ENCODE measurements at regions not wholly inside any gene's neighbourhood (a gene's known extent, or its start where the extent isn't known, plus 50 kb on each side); places are given as distances from the start of the nearest gene placed in this dataset.
"Not testable (repeated sequence)": the region's sequence is repeated elsewhere in the genome, so short reads cannot be mapped to it uniquely, and the experiment has no call there.

DNA sequence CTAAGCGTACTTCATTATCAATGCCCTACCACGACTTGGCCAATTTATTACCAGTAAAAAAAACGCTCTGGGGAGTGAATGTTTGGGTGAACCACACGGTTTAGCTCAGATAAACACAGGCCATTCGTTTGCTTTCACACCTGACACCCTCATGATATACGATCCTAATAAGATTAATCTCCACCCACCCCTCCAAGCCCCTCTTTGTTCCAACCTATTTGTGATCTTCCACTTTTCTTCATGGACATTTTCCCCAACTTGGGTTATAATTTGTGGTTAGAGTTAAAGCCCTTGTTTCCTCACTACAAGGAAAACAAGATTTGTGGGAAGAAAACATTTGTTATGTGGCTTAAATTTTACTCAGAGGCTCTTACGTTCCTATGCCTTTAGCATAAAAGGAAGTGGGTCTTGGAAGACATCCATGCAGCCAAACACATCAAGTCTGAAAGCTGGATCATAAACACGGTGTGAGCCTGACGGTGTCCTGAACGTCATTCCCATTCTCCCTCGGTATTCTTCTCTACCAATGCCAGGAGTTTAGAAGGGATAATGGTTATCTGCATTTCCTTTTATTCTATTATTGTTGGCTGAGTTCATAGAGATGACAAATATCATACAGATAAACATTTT, 518.9 kb downstream of the NR2F2 start:
- Histone ChIP-seq H3K27ac (ENCODE audit: low read length) (peak overlapping the region; percentile 18), H3K4me1 (ENCODE audit: control insufficient read depth, insufficient read depth, low read length) (no peaks in the 10 kb centered on the region), H3K4me3 (ENCODE audit: low read length in 2 of 2) (peak overlapping the region; percentile 8 to 18), H3K9ac (ENCODE audit: low read length in 2 of 2) (no peak overlapping the region), H3K9me3 (ENCODE audit: control insufficient read depth in 2 of 2, low read length in 2 of 2) (peaks cover 0 to 6% of the 10 kb centered on the region in 2 donors), H3K36me3 (ENCODE audit: control insufficient read depth in 2 of 2, insufficient read depth in 2 of 2, low read length in 2 of 2) (no peaks in the 10 kb centered on the region), H3K27me3 (ENCODE audit: control insufficient read depth in 1 of 2, insufficient read depth in 2 of 2, low read length in 2 of 2) (no peaks in the 10 kb centered on the region)

DNA sequence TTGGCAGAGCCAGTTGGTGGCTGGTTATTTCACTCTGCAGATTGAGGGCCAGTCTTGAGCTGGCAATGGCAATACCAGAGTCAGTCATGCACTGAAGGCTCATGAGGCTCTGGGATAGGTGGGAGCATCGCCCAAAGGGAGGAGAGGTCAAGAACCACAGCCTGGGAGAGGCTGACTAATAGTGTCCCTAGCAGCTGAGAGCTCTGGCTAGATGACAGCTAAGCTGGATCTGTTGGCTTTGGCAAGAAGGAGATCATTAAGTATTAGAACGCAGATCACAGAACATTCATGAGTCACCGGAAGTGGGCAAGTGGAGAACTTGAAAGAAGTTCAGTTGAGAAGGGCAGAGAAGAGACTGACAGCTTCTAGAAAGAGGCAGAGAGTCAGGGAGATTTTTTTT, 521.1 kb downstream of the NR2F2 start:
- Histone ChIP-seq H3K9me3 (ENCODE audit: control insufficient read depth in 2 of 2, low read length in 2 of 2) (no peaks in the 10 kb centered on the region), H3K9ac (ENCODE audit: low read length in 2 of 2) (no peak overlapping the region), H3K4me1 (ENCODE audit: control insufficient read depth, insufficient read depth, low read length) (no peaks in the 10 kb centered on the region)

DNA sequence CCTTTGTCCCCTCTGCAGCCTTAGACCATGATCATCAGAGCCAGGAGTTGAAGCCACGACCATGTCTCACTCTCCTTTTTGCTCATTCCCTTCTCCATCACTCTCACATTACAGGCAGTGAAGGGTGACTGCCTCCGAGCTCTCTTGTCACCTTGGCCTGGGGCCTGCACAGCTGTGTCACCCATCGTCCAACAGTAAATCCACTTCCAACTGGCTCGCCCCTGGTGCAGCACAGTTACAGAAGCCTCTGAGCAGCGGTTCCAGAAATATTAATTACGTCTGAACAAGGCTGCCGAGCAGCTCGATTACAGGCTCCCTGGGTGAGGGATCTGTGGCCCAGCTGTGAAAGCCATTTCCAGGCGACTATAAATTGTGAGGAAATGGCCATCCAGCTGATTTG, 528.2 kb downstream of the NR2F2 start:
- Histone ChIP-seq H3K4me3 (ENCODE audit: low read length in 2 of 2) (no peak overlapping the region), H3K4me1 (ENCODE audit: control insufficient read depth, insufficient read depth, low read length) (no peaks in the 10 kb centered on the region), H3K9ac (ENCODE audit: low read length in 2 of 2) (no peak overlapping the region), H3K9me3 (ENCODE audit: control insufficient read depth in 2 of 2, low read length in 2 of 2) (no peaks in the 10 kb centered on the region), H3K27me3 (ENCODE audit: control insufficient read depth in 1 of 2, insufficient read depth in 2 of 2, low read length in 2 of 2) (no peaks in the 10 kb centered on the region), H3K27ac (ENCODE audit: low read length) (no peak overlapping the region), H3K36me3 (ENCODE audit: control insufficient read depth in 2 of 2, insufficient read depth in 2 of 2, low read length in 2 of 2) (no peaks in the 10 kb centered on the region)

More for the DNA sequence above, 521.1 kb downstream of the NR2F2 start:
- no peak overlapping the region for H3K4me3 ChIP-seq (ENCODE audit: low read length in 2 of 2)
- no peak overlapping the region for H3K27ac ChIP-seq (ENCODE audit: low read length)
- no peaks in the 10 kb centered on the region for H3K36me3 ChIP-seq (ENCODE audit: control insufficient read depth in 2 of 2, insufficient read depth in 2 of 2, low read length in 2 of 2)
- no peaks in the 10 kb centered on the region for H3K27me3 ChIP-seq (ENCODE audit: control insufficient read depth in 1 of 2, insufficient read depth in 2 of 2, low read length in 2 of 2)

DNA sequence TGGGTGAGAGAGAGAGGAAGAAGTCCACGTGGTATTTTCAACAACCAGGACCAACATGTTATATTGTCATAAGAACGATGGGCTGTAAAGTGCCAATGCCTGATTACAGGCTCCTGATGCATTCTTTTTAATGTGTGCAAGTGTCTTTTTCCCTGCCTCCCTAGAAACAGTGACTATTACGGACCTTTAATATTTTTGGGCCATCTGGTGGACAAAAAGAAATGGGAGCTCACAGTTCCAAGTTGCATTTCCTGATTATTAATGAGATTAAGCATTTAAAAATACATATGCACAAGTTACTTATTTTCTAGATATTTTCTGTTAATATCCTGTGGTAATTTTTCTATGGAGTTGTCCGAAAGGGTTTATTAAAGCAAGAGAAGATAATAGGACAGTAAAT, 530.2 kb downstream of the NR2F2 start:
- Histone ChIP-seq H3K4me3 (ENCODE audit: low read length in 2 of 2) (no peak overlapping the region), H3K4me1 (ENCODE audit: control insufficient read depth, insufficient read depth, low read length) (no peaks in the 10 kb centered on the region), H3K36me3 (ENCODE audit: control insufficient read depth in 2 of 2, insufficient read depth in 2 of 2, low read length in 2 of 2) (no peaks in the 10 kb centered on the region), H3K27me3 (ENCODE audit: control insufficient read depth in 1 of 2, insufficient read depth in 2 of 2, low read length in 2 of 2) (no peaks in the 10 kb centered on the region), H3K27ac (ENCODE audit: low read length) (no peak overlapping the region), H3K9me3 (ENCODE audit: control insufficient read depth in 2 of 2, low read length in 2 of 2) (no peaks in the 10 kb centered on the region), H3K9ac (ENCODE audit: low read length in 2 of 2) (no peak overlapping the region)

DNA sequence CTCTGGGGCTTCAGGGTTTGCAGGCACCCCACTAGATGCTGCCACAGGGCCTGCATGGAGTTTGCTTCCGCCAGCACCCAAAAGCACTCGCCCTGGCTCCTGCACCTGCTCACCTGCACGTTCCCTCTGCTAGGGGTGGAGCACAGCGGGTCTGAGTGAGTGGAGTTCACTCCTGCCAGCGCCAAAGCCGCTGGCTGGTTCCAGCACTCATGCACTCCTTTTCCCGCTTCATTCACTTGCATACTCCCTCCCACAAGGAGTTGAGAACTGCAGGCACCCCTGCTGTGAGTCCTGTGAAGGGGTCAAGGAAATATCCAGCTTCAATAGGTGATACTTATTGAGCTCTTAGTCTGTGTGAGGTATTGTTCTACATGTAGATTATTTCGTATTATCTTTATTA, 537.5 kb downstream of the NR2F2 start:
- Histone ChIP-seq H3K4me3 (ENCODE audit: low read length in 2 of 2) (no peak overlapping the region), H3K27me3 (ENCODE audit: control insufficient read depth in 1 of 2, insufficient read depth in 2 of 2, low read length in 2 of 2) (no peaks in the 10 kb centered on the region), H3K27ac (ENCODE audit: low read length) (no peak overlapping the region), H3K9ac (ENCODE audit: low read length in 2 of 2) (no peak overlapping the region), H3K9me3 (ENCODE audit: control insufficient read depth in 2 of 2, low read length in 2 of 2) (peaks cover 5% of the 10 kb centered on the region in 2 donors), H3K4me1 (ENCODE audit: control insufficient read depth, insufficient read depth, low read length) (no peaks in the 10 kb centered on the region), H3K36me3 (ENCODE audit: control insufficient read depth in 2 of 2, insufficient read depth in 2 of 2, low read length in 2 of 2) (no peaks in the 10 kb centered on the region)

DNA sequence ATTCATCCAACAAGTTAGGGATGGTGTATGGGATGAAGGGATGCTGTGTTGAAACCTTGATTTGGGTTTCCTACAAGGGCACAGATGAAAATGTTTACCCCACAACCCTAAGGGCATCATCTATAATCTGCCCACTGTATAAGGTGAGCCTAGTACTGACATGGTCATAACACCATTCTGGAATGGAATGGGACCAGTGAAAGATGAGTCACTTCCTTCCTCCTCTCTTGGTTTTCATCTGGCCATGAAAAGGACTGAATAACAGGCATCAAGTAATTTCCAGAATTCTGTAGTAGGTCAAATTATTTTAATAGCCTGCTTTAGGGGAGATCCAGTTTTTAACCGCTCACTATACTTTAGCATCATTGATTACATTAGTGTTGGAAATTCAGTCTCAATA, 538.6 kb downstream of the NR2F2 start:
- Histone ChIP-seq H3K27me3 (ENCODE audit: control insufficient read depth in 1 of 2, insufficient read depth in 2 of 2, low read length in 2 of 2) (no peaks in the 10 kb centered on the region), H3K27ac (ENCODE audit: low read length) (no peak overlapping the region), H3K9ac (ENCODE audit: low read length in 2 of 2) (no peak overlapping the region), H3K9me3 (ENCODE audit: control insufficient read depth in 2 of 2, low read length in 2 of 2) (peaks cover 5% of the 10 kb centered on the region in 2 donors), H3K36me3 (ENCODE audit: control insufficient read depth in 2 of 2, insufficient read depth in 2 of 2, low read length in 2 of 2) (no peaks in the 10 kb centered on the region), H3K4me3 (ENCODE audit: low read length in 2 of 2) (no peak overlapping the region), H3K4me1 (ENCODE audit: control insufficient read depth, insufficient read depth, low read length) (no peaks in the 10 kb centered on the region)

DNA sequence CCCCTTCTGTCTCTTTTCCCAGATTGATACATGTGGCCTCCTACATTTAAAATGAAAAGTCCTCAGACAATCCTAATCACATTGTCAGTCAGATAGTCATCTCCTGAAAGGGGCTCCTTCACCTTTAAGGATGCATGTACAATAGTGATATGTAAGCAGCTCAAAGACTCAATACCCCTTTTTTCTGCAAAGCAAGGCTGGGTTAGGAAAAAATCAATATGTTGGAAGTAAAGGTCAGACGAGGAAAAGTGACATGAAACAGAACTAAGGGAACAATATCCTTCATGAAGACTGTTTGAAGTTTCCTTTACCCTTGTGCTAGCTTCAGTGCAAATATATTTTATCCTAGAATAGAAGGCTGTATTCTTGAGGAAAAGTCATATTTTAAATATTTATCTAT, 539.3 kb downstream of the NR2F2 start:
- no peak overlapping the region for H3K4me3 ChIP-seq (ENCODE audit: low read length in 2 of 2)
- no peak overlapping the region for H3K9ac ChIP-seq (ENCODE audit: low read length in 2 of 2)
- no peaks in the 10 kb centered on the region for H3K4me1 ChIP-seq (ENCODE audit: control insufficient read depth, insufficient read depth, low read length)
- H3K9me3 ChIP-seq (ENCODE audit: control insufficient read depth in 2 of 2, low read length in 2 of 2), result peaks cover 5% of the 10 kb centered on the region in 2 donors
- H3K27ac ChIP-seq (ENCODE audit: low read length), result no peak overlapping the region
- no peaks in the 10 kb centered on the region for H3K36me3 ChIP-seq (ENCODE audit: control insufficient read depth in 2 of 2, insufficient read depth in 2 of 2, low read length in 2 of 2)
- H3K27me3 ChIP-seq (ENCODE audit: control insufficient read depth in 1 of 2, insufficient read depth in 2 of 2, low read length in 2 of 2), result no peaks in the 10 kb centered on the region

DNA sequence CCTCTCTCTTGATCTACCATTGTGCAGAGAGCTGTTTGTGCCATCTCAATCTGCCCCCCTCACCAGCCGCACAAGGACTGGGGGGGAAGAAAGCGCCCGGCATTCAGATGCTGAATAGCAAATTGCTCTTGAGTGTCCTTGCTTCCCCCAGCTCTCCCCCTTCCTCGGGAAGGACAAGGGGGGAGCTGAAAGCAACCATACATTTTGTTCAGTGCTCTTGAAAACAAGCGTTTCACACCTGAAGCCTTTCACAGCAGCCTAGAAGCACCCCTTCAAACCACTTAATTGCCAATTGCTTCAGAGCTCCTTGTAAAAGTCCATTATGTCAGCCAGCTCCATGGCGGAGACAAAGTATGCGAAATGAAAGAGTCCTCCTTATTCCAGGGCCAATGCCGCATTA, 540.1 kb downstream of the NR2F2 start:
- no peaks in the 10 kb centered on the region for H3K36me3 ChIP-seq (ENCODE audit: control insufficient read depth in 2 of 2, insufficient read depth in 2 of 2, low read length in 2 of 2)
- H3K9me3 ChIP-seq (ENCODE audit: control insufficient read depth in 2 of 2, low read length in 2 of 2), result peaks cover 5% of the 10 kb centered on the region in 2 donors
- H3K9ac ChIP-seq (ENCODE audit: low read length in 2 of 2), result no peak overlapping the region
- no peak overlapping the region for H3K4me3 ChIP-seq (ENCODE audit: low read length in 2 of 2)
- H3K27me3 ChIP-seq (ENCODE audit: control insufficient read depth in 1 of 2, insufficient read depth in 2 of 2, low read length in 2 of 2), result no peaks in the 10 kb centered on the region
- no peaks in the 10 kb centered on the region for H3K4me1 ChIP-seq (ENCODE audit: control insufficient read depth, insufficient read depth, low read length)
- no peak overlapping the region for H3K27ac ChIP-seq (ENCODE audit: low read length)

DNA sequence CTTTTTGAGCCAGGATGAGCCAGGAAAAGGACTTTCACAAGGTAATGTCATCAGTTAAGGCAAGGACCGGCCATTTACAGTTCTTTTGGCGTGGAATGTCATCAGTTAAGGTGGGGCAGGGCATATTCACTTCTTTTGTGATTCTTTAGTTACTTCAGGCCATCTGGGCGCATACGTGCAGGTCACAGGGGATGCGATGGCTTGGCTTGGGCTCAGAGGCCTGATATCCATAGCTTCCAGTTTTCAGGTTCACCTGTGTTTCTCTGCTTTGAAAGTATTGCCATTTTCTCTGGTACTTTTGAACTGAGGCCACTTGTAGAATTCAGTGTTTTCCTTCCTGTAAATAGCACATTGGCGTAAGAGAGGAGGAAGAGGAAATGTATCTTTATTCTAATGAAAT, 546.9 kb downstream of the NR2F2 start:
- not testable (repeated sequence) for H3K9ac ChIP-seq (ENCODE audit: low read length in 2 of 2); H3K9me3 ChIP-seq (ENCODE audit: control insufficient read depth in 2 of 2, low read length in 2 of 2); H3K36me3 ChIP-seq (ENCODE audit: control insufficient read depth in 2 of 2, insufficient read depth in 2 of 2, low read length in 2 of 2); H3K4me1 ChIP-seq (ENCODE audit: control insufficient read depth, insufficient read depth, low read length); H3K4me3 ChIP-seq (ENCODE audit: low read length in 2 of 2); H3K27me3 ChIP-seq (ENCODE audit: control insufficient read depth in 1 of 2, insufficient read depth in 2 of 2, low read length in 2 of 2); H3K27ac ChIP-seq (ENCODE audit: low read length)

DNA sequence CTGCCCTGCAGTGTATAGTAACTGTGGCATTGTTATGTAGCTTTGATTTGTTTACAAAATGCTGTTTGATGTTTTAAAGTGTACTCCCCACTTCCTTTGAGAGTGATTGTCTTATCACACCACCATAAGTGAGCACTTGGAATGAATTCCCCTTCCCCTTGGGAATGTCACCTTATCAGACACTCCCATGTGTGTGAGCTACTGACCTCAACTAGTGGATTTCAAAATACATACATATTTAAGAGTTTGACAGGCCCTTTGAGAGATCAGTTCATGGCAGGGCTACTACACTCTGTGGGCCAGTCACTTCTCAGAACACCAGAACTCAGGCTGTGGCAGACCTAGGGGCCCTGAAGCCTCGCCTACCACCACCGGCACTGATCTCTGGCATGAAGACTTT, 547.6 kb downstream of the NR2F2 start:
- Histone ChIP-seq H3K36me3 (ENCODE audit: control insufficient read depth in 2 of 2, insufficient read depth in 2 of 2, low read length in 2 of 2) (no peaks in the 10 kb centered on the region), H3K4me3 (ENCODE audit: low read length in 2 of 2) (no peak overlapping the region), H3K9ac (ENCODE audit: low read length in 2 of 2) (no peak overlapping the region), H3K9me3 (ENCODE audit: control insufficient read depth in 2 of 2, low read length in 2 of 2) (no peaks in the 10 kb centered on the region), H3K27me3 (ENCODE audit: control insufficient read depth in 1 of 2, insufficient read depth in 2 of 2, low read length in 2 of 2) (no peaks in the 10 kb centered on the region), H3K4me1 (ENCODE audit: control insufficient read depth, insufficient read depth, low read length) (no peaks in the 10 kb centered on the region), H3K27ac (ENCODE audit: low read length) (no peak overlapping the region)

DNA sequence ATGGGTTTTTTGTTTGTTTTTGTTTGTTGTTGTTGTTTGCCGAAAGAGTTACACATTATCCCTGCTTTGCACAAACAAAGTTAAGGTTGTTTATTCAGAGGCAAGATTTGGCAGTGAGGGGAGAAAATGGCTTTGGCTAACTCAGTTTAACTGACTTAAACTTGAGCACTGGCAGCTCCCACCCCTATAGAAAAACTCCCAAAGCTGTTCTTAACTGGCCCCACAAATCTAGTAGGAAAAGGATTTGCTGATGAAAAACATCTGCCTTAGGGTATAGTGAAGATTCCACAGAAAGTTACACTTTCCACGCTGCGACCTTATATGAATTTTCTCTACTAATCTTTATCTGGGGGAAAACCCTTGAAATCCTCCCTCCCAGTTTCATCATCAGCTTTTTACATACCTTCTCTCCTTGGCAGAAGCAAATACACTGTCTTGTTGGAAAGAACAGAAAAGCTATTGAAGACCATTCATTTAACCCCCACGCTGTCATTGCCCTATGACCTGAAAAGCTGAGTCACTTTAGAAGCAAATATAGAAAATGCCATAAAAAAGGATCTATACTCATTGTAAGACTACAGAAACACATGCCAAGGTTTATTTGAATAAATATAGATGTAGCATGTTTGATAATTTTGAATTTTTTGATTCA, 551.7 kb downstream of the NR2F2 start:
- no peaks in the 10 kb centered on the region for H3K27me3 ChIP-seq (ENCODE audit: control insufficient read depth in 1 of 2, insufficient read depth in 2 of 2, low read length in 2 of 2)
- no peaks in the 10 kb centered on the region for H3K36me3 ChIP-seq (ENCODE audit: control insufficient read depth in 2 of 2, insufficient read depth in 2 of 2, low read length in 2 of 2)
- no peak overlapping the region for H3K9ac ChIP-seq (ENCODE audit: low read length in 2 of 2)
- H3K27ac ChIP-seq (ENCODE audit: low read length), result no peak overlapping the region
- no peaks in the 10 kb centered on the region for H3K9me3 ChIP-seq (ENCODE audit: control insufficient read depth in 2 of 2, low read length in 2 of 2)
- H3K4me1 ChIP-seq (ENCODE audit: control insufficient read depth, insufficient read depth, low read length), result no peaks in the 10 kb centered on the region
- no peak overlapping the region for H3K4me3 ChIP-seq (ENCODE audit: low read length in 2 of 2)
